HepG2 (cell line): ENCODE measurements at regions not wholly inside any gene's neighbourhood (a gene's known extent, or its start where the extent isn't known, plus 50 kb on each side); places are given as distances from the start of the nearest gene placed in this dataset.

Source experiments
- ATAC-seq: fragments of 200-7000 bp; cut with Tn5 transposase; 3 replicates; pipeline ENCODE4 v1.9.1; 2020; ENCODE audit warnings: mild to moderate bottlenecking, moderate library complexity
- BruUV-seq: library from RNA; stranded (reverse); fragments of 400-500 nt; replicated peaks from 2 replicates; lab custom pipeline; 2021; lab: Mats Ljungman, UMichigan
- CTCF ChIA-PET: fragments of 300-600 bp; formaldehyde crosslinking; extraction: SDS; loops from one replicate; lab custom pipeline; 2021; ENCODE audit warnings: low total read pairs, inconsistent platforms, low intra/inter-chr PET ratio; lab: Yijun Ruan, JAX
- POLR2A ChIA-PET: fragments of 350-600 bp; sonication (Branson Sonifier 250); formaldehyde crosslinking; loops from one replicate; lab custom pipeline; 2020; ENCODE audit warnings: antibody characterized with exemption, inconsistent platforms; lab: Yijun Ruan, JAX
- DNase-seq: peaks from one replicate; pipeline ENCODE4 v3.0.0-alpha.2; 2015; ENCODE audit warnings: low spot score
- FAIRE-seq: peaks from 3 replicates; lab custom pipeline; 2011; peaks lifted over from hg19 to GRCh38; lab: Jason Lieb, UNC
- H2AFZ ChIP-seq: one replicate; pipeline ENCODE4 v1.6.1; 2011; ENCODE audit warnings: low read length, inconsistent platforms
- H3K27ac ChIP-seq: fragments of 300-600 bp; 3 replicates; pipeline ENCODE4 v1.8.0; 2011; ENCODE audit warnings: mixed run types, mild to moderate bottlenecking, mixed read lengths, low read length, inconsistent platforms; ENCODE audit not compliant: insufficient read depth; ENCODE audit errors: extremely low read length
- H3K27me3 ChIP-seq, 2 experiments: fragments of 200-600 bp in 1 of 2; 2 replicates in 1 of 2; 3 replicates in 1 of 2; pipeline versions ENCODE4 v1.6.0 to v1.8.0; 2011; ENCODE audit warnings: low read length in 2 of 2, mild to moderate bottlenecking in 2 of 2, moderate library complexity in 2 of 2, inconsistent platforms in 1 of 2; ENCODE audit not compliant: insufficient read depth in 2 of 2, control insufficient read depth in 1 of 2
- H3K36me3 ChIP-seq, 2 experiments: fragments of 200-600 bp in 1 of 2; replicated peaks in 1 of 2; 2 replicates in 1 of 2; 3 replicates in 1 of 2; pipeline versions ENCODE4 v1.5.1 to v1.8.0; 2011; ENCODE audit warnings: low read length in 2 of 2, inconsistent platforms in 1 of 2; ENCODE audit not compliant: insufficient read depth in 2 of 2, control insufficient read depth in 1 of 2
- H3K4me1 ChIP-seq: 2 replicates; pipeline ENCODE4 v1.5.1; 2012; ENCODE audit warnings: low read length, inconsistent platforms; ENCODE audit not compliant: insufficient read depth
- H3K4me2 ChIP-seq: 2 replicates; pipeline ENCODE4 v1.6.0; 2011; ENCODE audit warnings: low read depth, low read length, inconsistent platforms
- H3K4me3 ChIP-seq, 3 experiments: fragments of 200-600 bp in 1 of 3; sonication (generic), shearing (Covaris generic) in 1 of 3; replicated peaks in 1 of 3; 2 replicates each; pipeline ENCODE4 v1.5.1; 2011 to 2016; ENCODE audit warnings: low read length in 3 of 3, inconsistent platforms in 2 of 3, low read depth in 2 of 3, mild to moderate bottlenecking in 2 of 3, control low read depth in 1 of 3, mixed read lengths in 1 of 3; ENCODE audit not compliant: insufficient read depth in 1 of 3
- H3K79me2 ChIP-seq: one replicate; pipeline ENCODE4 v1.6.1; 2011; ENCODE audit warnings: low read length, inconsistent platforms; ENCODE audit not compliant: insufficient read depth
- H3K9ac ChIP-seq: 2 replicates; pipeline ENCODE4 v1.6.0; 2011; ENCODE audit warnings: mild to moderate bottlenecking, low read depth, low read length, inconsistent platforms; ENCODE audit not compliant: insufficient read depth
- H3K9me3 ChIP-seq: 2 replicates; pipeline ENCODE4 v1.5.1; 2012; ENCODE audit warnings: mild to moderate bottlenecking, low read length
- H4K20me1 ChIP-seq: 2 replicates; pipeline ENCODE4 v1.6.0; 2011; ENCODE audit warnings: inconsistent platforms, mild to moderate bottlenecking, low read length, moderate library complexity; ENCODE audit not compliant: insufficient read depth
- RXRB ChIP-seq: IDR thresholded peaks from 2 replicates; pipeline ENCODE4 v1.6.1; 2016; ENCODE audit warnings: borderline replicate concordance, missing genetic modification reagents, missing compliant biosample characterization
- ZFP1 ChIP-seq: IDR thresholded peaks from 2 replicates; pipeline ENCODE4 v1.6.1; 2016
- WGBS: methylation state at CpG from one replicate; pipeline ENCODE4 v1.1.6; 2017; ENCODE audit warnings: low lambda C conversion rate; 5-methylcytosine and 5-hydroxymethylcytosine counted together
- in situ Hi-C: cut with HindIII; loops from 2 replicates; pipeline ENCODE4 v1.10.0; 2017; ENCODE audit warnings: low pct_unique_long_range_greater_than_20kb; ENCODE audit not compliant: extremely low pct_ligation_motif_present
- intact Hi-C: fragments of 100-400 bp; cut with micrococcal nuclease; formaldehyde crosslinking; loops from one replicate; pipeline ENCODE4 v1.10.0; 2022; ENCODE audit not compliant: unreplicated experiment
- TF ChIP-seq, protein P1 (sequence below): sonication (generic); formaldehyde crosslinking; IDR thresholded peaks from 2 replicates; pipeline ENCODE4 v1.4.0; 2020; ENCODE audit warnings: missing genetic modification reagents, low read depth, mild to moderate bottlenecking, borderline replicate concordance
- TF ChIP-seq, protein P2 (sequence below): sonication (generic); formaldehyde crosslinking; IDR thresholded peaks from 2 replicates; pipeline ENCODE4 v1.5.1; 2020; ENCODE audit warnings: mild to moderate bottlenecking, missing genetic modification reagents
- TF ChIP-seq, protein P3 (sequence below): sonication (generic); formaldehyde crosslinking; IDR thresholded peaks from 2 replicates; pipeline ENCODE4 v1.4.0; 2020; ENCODE audit warnings: mild to moderate bottlenecking, missing genetic modification reagents

GRCh38 chr4:79081973-79082372 lies 142.7 kb upstream of the PAQR3 start:
- TF ChIP-seq, protein P1, sequence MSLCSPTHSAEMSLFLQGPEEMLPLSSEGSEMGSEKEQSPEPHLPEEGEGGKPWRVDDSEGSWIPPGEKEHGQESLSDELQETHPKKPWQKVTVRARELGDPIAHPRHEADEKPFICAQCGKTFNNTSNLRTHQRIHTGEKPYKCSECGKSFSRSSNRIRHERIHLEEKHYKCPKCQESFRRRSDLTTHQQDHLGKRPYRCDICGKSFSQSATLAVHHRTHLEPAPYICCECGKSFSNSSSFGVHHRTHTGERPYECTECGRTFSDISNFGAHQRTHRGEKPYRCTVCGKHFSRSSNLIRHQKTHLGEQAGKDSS (CRISPR knock-in tag): no peak
- TF ChIP-seq, protein P2, sequence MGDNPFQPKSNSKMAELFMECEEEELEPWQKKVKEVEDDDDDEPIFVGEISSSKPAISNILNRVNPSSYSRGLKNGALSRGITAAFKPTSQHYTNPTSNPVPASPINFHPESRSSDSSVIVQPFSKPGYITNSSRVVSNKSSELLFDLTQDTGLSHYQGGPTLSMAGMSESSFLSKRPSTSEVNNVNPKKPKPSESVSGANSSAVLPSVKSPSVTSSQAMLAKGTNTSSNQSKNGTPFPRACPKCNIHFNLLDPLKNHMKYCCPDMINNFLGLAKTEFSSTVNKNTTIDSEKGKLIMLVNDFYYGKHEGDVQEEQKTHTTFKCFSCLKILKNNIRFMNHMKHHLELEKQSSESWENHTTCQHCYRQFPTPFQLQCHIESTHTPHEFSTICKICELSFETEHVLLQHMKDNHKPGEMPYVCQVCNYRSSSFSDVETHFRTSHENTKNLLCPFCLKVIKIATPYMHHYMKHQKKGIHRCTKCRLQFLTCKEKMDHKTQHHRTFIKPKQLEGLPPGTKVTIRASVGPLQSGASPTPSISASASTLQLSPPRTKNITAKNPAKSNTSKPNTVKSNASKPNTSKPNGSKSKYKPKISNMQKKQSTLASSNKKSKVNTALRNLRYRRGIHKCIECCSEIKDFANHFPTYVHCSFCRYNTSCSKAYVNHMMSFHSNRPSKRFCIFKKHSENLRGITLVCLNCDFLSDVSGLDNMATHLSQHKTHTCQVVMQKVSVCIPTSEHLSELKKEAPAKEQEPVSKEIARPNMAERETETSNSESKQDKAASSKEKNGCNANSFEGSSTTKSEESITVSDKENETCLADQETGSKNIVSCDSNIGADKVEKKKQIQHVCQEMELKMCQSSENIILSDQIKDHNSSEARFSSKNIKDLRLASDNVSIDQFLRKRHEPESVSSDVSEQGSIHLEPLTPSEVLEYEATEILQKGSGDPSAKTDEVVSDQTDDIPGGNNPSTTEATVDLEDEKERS: no peak
- TF ChIP-seq ZFP1: peak; percentile 23; the same call in 1 of the 2 replicates
- TF ChIP-seq, protein P3, sequence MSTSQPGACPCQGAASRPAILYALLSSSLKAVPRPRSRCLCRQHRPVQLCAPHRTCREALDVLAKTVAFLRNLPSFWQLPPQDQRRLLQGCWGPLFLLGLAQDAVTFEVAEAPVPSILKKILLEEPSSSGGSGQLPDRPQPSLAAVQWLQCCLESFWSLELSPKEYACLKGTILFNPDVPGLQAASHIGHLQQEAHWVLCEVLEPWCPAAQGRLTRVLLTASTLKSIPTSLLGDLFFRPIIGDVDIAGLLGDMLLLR (CRISPR knock-in tag): no peak
- TF ChIP-seq RXRB (CRISPR knock-in tag): no peak
- no peak overlapping the region for H3K4me3 ChIP-seq
- in situ Hi-C loops (no loop called here), intact Hi-C loops (no loop called here)
- CTCF ChIA-PET: no interaction called here
- DNase-seq: no peak
- FAIRE-seq: no peak
- no peak for ATAC-seq
- H3K4me1 ChIP-seq: no peaks in the 10 kb centered on the region
- no peak overlapping the region for H2AFZ ChIP-seq
- no peaks in the 10 kb centered on the region for H3K79me2 ChIP-seq
- H3K4me2 ChIP-seq: no peak overlapping the region
- H3K27ac ChIP-seq: no peak overlapping the region
- POLR2A ChIA-PET: no interaction called here
- H4K20me1 ChIP-seq: no peaks in the 10 kb centered on the region
- BruUV-seq: no TSS peak
- H3K36me3 ChIP-seq: no peaks in the 10 kb centered on the region
- peaks cover 8% of the 10 kb centered on the region; the same call in 1 of the 2 replicates for H3K9me3 ChIP-seq
- H3K27me3 ChIP-seq: no peaks in the 10 kb centered on the region
- H3K9ac ChIP-seq: no peak overlapping the region
- 0% methylated on average over 1 of the region's 1 CpG for WGBS
